HepG2 (cell line): ENCODE measurements at regions not wholly inside any gene's neighbourhood (a gene's known extent, or its start where the extent isn't known, plus 50 kb on each side); places are given as distances from the start of the nearest gene placed in this dataset.

Experiments
- ATAC-seq: fragments of 200-7000 bp; cut with Tn5 transposase; 3 replicates; pipeline ENCODE4 v1.9.1; 2020; ENCODE audit warnings: mild to moderate bottlenecking, moderate library complexity
- BruUV-seq: library from RNA; stranded (reverse); fragments of 400-500 nt; replicated peaks from 2 replicates; lab custom pipeline; 2021; lab: Mats Ljungman, UMichigan
- CTCF ChIA-PET: fragments of 300-600 bp; formaldehyde crosslinking; extraction: SDS; loops from one replicate; lab custom pipeline; 2021; ENCODE audit warnings: low total read pairs, inconsistent platforms, low intra/inter-chr PET ratio; lab: Yijun Ruan, JAX
- POLR2A ChIA-PET: fragments of 350-600 bp; sonication (Branson Sonifier 250); formaldehyde crosslinking; loops from one replicate; lab custom pipeline; 2020; ENCODE audit warnings: antibody characterized with exemption, inconsistent platforms; lab: Yijun Ruan, JAX
- DNase-seq: peaks from one replicate; pipeline ENCODE4 v3.0.0-alpha.2; 2015; ENCODE audit warnings: low spot score
- FAIRE-seq: peaks from 3 replicates; lab custom pipeline; 2011; peaks lifted over from hg19 to GRCh38; lab: Jason Lieb, UNC
- H2AFZ ChIP-seq: one replicate; pipeline ENCODE4 v1.6.1; 2011; ENCODE audit warnings: low read length, inconsistent platforms
- H3K27ac ChIP-seq: fragments of 300-600 bp; 3 replicates; pipeline ENCODE4 v1.8.0; 2011; ENCODE audit warnings: mixed run types, mild to moderate bottlenecking, mixed read lengths, low read length, inconsistent platforms; ENCODE audit not compliant: insufficient read depth; ENCODE audit errors: extremely low read length
- H3K27me3 ChIP-seq, 2 experiments: fragments of 200-600 bp in 1 of 2; 2 replicates in 1 of 2; 3 replicates in 1 of 2; pipeline versions ENCODE4 v1.6.0 to v1.8.0; 2011; ENCODE audit warnings: low read length in 2 of 2, mild to moderate bottlenecking in 2 of 2, moderate library complexity in 2 of 2, inconsistent platforms in 1 of 2; ENCODE audit not compliant: insufficient read depth in 2 of 2, control insufficient read depth in 1 of 2
- H3K36me3 ChIP-seq, 2 experiments: fragments of 200-600 bp in 1 of 2; replicated peaks in 1 of 2; 2 replicates in 1 of 2; 3 replicates in 1 of 2; pipeline versions ENCODE4 v1.5.1 to v1.8.0; 2011; ENCODE audit warnings: low read length in 2 of 2, inconsistent platforms in 1 of 2; ENCODE audit not compliant: insufficient read depth in 2 of 2, control insufficient read depth in 1 of 2
- H3K4me1 ChIP-seq: 2 replicates; pipeline ENCODE4 v1.5.1; 2012; ENCODE audit warnings: low read length, inconsistent platforms; ENCODE audit not compliant: insufficient read depth
- H3K4me2 ChIP-seq: 2 replicates; pipeline ENCODE4 v1.6.0; 2011; ENCODE audit warnings: low read depth, low read length, inconsistent platforms
- H3K4me3 ChIP-seq, 3 experiments: fragments of 200-600 bp in 1 of 3; sonication (generic), shearing (Covaris generic) in 1 of 3; replicated peaks in 1 of 3; 2 replicates each; pipeline ENCODE4 v1.5.1; 2011 to 2016; ENCODE audit warnings: low read length in 3 of 3, inconsistent platforms in 2 of 3, low read depth in 2 of 3, mild to moderate bottlenecking in 2 of 3, control low read depth in 1 of 3, mixed read lengths in 1 of 3; ENCODE audit not compliant: insufficient read depth in 1 of 3
- H3K79me2 ChIP-seq: one replicate; pipeline ENCODE4 v1.6.1; 2011; ENCODE audit warnings: low read length, inconsistent platforms; ENCODE audit not compliant: insufficient read depth
- H3K9ac ChIP-seq: 2 replicates; pipeline ENCODE4 v1.6.0; 2011; ENCODE audit warnings: mild to moderate bottlenecking, low read depth, low read length, inconsistent platforms; ENCODE audit not compliant: insufficient read depth
- H3K9me3 ChIP-seq: 2 replicates; pipeline ENCODE4 v1.5.1; 2012; ENCODE audit warnings: mild to moderate bottlenecking, low read length
- H4K20me1 ChIP-seq: 2 replicates; pipeline ENCODE4 v1.6.0; 2011; ENCODE audit warnings: inconsistent platforms, mild to moderate bottlenecking, low read length, moderate library complexity; ENCODE audit not compliant: insufficient read depth
- HMGA1 ChIP-seq: sonication (generic); formaldehyde crosslinking; conservative IDR thresholded peaks from 2 replicates; pipeline ENCODE4 v1.4.0; 2020; ENCODE audit warnings: missing genetic modification reagents
- MAFK ChIP-seq, 2 experiments: IDR thresholded peaks in 1 of 2; conservative IDR thresholded peaks in 1 of 2; 2 replicates each; pipeline ENCODE4 v1.6.1; 2011; ENCODE audit warnings: improper control_type of control experiment in 2 of 2, low read length in 2 of 2
- MIER3 ChIP-seq: IDR thresholded peaks from 2 replicates; pipeline ENCODE4 v1.6.1; 2016; ENCODE audit warnings: missing compliant biosample characterization, borderline replicate concordance
- PAF1 ChIP-seq: IDR thresholded peaks from 2 replicates; pipeline ENCODE4 v1.6.1; 2016; ENCODE audit warnings: missing genetic modification reagents, missing compliant biosample characterization
- SNRNP70 ChIP-seq: fragments of 200-400 bp; formaldehyde crosslinking; IDR thresholded peaks from 2 replicates; pipeline ENCODE4 v1.6.1; 2017; ENCODE audit warnings: mild to moderate bottlenecking, low read depth, low read length, moderate library complexity
- ZNF3 ChIP-seq: IDR thresholded peaks from 2 replicates; pipeline ENCODE4 v1.7.0; 2017; ENCODE audit warnings: inconsistent platforms
- ZNF605 ChIP-seq: sonication (generic); formaldehyde crosslinking; IDR thresholded peaks from 2 replicates; pipeline ENCODE4 v1.8.0; 2022; ENCODE audit warnings: mild to moderate bottlenecking, missing genetic modification reagents
- WGBS: methylation state at CpG from one replicate; pipeline ENCODE4 v1.1.6; 2017; ENCODE audit warnings: low lambda C conversion rate; 5-methylcytosine and 5-hydroxymethylcytosine counted together
- in situ Hi-C: cut with HindIII; loops from 2 replicates; pipeline ENCODE4 v1.10.0; 2017; ENCODE audit warnings: low pct_unique_long_range_greater_than_20kb; ENCODE audit not compliant: extremely low pct_ligation_motif_present
- intact Hi-C: fragments of 100-400 bp; cut with micrococcal nuclease; formaldehyde crosslinking; loops from one replicate; pipeline ENCODE4 v1.10.0; 2022; ENCODE audit not compliant: unreplicated experiment
- TF ChIP-seq, protein P1 (sequence below): sonication (generic); formaldehyde crosslinking; IDR thresholded peaks from one replicate; pipeline ENCODE4 v1.5.1; 2020; ENCODE audit warnings: mild to moderate bottlenecking, missing genetic modification reagents; ENCODE audit errors: not compliant biosample characterization
- TF ChIP-seq, protein P2 (sequence below): sonication (generic); formaldehyde crosslinking; IDR thresholded peaks from 2 replicates; pipeline ENCODE4 v1.4.0; 2020; ENCODE audit warnings: missing genetic modification reagents
- TF ChIP-seq, protein P3 (sequence below): sonication (generic); formaldehyde crosslinking; IDR thresholded peaks from 2 replicates; pipeline ENCODE4 v1.8.1; 2023; ENCODE audit warnings: mild to moderate bottlenecking, missing genetic modification reagents

DNA sequence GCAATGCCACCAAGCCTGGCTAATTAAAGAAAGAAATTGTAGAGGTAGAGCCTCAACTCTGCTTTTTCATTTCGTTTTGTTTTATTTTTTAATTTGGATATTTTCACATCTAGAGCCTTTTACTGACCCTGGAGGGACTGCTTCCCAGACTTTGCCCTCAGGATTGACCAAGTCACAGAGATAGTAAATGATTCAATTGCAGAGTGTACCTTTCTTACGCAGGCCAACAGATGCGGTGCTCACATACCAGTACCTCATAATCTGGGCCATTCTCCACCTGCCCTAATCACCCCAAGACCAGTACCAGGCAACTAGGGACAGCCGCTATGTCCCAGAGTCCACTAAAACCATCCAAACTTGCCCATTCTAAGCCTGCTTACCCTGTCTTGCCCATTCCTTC lies 110.8 kb downstream of the DDX1 start (continued):
- TF ChIP-seq, protein P1, sequence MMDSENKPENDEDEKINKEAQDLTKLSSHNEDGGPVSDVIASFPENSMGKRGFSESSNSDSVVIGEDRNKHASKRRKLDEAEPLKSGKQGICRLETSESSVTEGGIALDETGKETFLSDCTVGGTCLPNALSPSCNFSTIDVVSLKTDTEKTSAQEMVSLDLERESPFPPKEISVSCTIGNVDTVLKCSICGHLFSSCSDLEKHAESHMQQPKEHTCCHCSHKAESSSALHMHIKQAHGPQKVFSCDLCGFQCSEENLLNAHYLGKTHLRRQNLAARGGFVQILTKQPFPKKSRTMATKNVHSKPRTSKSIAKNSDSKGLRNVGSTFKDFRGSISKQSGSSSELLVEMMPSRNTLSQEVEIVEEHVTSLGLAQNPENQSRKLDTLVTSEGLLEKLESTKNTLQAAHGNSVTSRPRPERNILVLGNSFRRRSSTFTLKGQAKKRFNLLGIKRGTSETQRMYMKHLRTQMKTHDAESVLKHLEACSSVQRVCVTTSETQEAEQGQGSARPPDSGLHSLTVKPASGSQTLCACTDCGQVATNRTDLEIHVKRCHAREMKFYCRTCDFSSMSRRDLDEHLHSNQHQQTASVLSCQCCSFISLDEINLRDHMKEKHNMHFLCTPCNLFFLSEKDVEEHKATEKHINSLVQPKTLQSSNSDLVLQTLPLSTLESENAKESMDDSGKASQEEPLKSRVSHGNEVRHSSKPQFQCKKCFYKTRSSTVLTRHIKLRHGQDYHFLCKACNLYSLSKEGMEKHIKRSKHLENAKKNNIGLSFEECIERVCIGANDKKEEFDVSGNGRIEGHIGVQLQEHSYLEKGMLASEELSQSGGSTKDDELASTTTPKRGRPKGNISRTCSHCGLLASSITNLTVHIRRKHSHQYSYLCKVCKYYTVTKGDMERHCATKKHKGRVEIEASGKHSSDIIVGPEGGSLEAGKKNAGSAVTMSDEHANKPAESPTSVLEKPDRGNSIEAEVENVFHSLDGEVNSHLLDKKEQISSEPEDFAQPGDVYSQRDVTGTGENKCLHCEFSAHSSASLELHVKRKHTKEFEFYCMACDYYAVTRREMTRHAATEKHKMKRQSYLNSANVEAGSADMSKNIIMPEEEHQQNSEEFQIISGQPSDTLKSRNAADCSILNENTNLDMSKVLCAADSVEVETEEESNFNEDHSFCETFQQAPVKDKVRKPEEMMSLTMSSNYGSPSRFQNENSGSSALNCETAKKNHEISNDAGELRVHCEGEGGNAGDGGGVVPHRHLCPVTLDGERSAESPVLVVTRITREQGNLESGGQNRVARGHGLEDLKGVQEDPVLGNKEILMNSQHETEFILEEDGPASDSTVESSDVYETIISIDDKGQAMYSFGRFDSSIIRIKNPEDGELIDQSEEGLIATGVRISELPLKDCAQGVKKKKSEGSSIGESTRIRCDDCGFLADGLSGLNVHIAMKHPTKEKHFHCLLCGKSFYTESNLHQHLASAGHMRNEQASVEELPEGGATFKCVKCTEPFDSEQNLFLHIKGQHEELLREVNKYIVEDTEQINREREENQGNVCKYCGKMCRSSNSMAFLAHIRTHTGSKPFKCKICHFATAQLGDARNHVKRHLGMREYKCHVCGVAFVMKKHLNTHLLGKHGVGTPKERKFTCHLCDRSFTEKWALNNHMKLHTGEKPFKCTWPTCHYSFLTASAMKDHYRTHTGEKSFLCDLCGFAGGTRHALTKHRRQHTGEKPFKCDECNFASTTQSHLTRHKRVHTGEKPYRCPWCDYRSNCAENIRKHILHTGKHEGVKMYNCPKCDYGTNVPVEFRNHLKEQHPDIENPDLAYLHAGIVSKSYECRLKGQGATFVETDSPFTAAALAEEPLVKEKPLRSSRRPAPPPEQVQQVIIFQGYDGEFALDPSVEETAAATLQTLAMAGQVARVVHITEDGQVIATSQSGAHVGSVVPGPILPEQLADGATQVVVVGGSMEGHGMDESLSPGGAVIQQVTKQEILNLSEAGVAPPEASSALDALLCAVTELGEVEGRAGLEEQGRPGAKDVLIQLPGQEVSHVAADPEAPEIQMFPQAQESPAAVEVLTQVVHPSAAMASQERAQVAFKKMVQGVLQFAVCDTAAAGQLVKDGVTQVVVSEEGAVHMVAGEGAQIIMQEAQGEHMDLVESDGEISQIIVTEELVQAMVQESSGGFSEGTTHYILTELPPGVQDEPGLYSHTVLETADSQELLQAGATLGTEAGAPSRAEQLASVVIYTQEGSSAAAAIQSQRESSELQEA: no peak

DNA sequence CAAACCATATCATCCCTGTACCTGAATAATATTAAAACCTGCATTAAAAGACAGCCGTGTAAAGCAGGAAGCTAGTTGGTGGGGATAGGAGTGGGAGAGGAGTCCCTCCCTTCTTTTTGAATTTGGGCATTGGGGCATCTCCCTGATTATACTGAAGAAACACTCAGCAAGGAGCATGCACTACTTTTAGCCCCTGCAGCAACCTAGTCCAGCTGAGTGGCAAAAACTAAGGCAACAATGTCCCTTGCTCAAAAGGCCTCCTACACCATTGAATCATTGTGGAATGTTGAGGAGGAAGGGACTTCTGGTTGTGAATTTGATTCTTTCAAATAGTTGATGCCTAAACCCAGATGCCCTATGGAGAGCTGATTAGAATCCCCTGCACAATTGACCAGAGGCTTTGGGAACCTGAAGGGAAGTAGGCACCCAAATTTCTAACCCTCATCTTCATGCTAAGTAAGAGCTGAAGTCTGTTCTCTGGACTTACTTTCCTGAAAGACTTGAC lies 111.7 kb downstream of the DDX1 start:
- ChIA-PET POLR2A (no interaction called here), CTCF (no interaction called here)
- Histone ChIP-seq H3K4me2 (no peak overlapping the region), H3K4me3 (no peak overlapping the region), H3K79me2 (no peaks in the 10 kb centered on the region), H3K27ac (no peak overlapping the region), H2AFZ (no peak overlapping the region), H3K27me3 (peaks cover 0 to 16% of the 10 kb centered on the region in 2 experiments; a peak in 1 of 5 replicates), H3K9me3 (no peaks in the 10 kb centered on the region), H3K4me1 (peaks cover 4% of the 10 kb centered on the region; the same call in 1 of the 2 replicates), H3K36me3 (no peaks in the 10 kb centered on the region), H4K20me1 (no peaks in the 10 kb centered on the region), H3K9ac (no peak overlapping the region)
- DNase-seq (no peak), FAIRE-seq (no peak), ATAC-seq (no peak)
- WGBS: 81% methylated on average over 1 of the region's 1 CpG
- TF ChIP-seq, protein P2, sequence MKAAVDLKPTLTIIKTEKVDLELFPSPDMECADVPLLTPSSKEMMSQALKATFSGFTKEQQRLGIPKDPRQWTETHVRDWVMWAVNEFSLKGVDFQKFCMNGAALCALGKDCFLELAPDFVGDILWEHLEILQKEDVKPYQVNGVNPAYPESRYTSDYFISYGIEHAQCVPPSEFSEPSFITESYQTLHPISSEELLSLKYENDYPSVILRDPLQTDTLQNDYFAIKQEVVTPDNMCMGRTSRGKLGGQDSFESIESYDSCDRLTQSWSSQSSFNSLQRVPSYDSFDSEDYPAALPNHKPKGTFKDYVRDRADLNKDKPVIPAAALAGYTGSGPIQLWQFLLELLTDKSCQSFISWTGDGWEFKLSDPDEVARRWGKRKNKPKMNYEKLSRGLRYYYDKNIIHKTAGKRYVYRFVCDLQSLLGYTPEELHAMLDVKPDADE (CRISPR knock-in tag): no peak
- TF ChIP-seq HMGA1 (CRISPR knock-in tag) (no peak), PAF1 (CRISPR knock-in tag) (no peak), ZNF605 (CRISPR knock-in tag) (no peak), MIER3 (CRISPR knock-in tag) (no peak), ZNF3 (CRISPR knock-in tag) (no peak), MAFK (conservative IDR thresholded peaks at IDR 0.05 in 1 of 2, IDR thresholded peaks at IDR 0.05 in 1 of 2; ENCODE audit: low read length in 2 of 2) (no peak), SNRNP70 (no peak)
- TF ChIP-seq, protein P3, sequence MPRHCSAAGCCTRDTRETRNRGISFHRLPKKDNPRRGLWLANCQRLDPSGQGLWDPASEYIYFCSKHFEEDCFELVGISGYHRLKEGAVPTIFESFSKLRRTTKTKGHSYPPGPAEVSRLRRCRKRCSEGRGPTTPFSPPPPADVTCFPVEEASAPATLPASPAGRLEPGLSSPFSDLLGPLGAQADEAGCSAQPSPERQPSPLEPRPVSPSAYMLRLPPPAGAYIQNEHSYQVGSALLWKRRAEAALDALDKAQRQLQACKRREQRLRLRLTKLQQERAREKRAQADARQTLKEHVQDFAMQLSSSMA (CRISPR knock-in tag): no peak
- in situ Hi-C loops (no loop called here), intact Hi-C loops (no loop called here)
- no TSS peak for BruUV-seq
